Neural crest cell (in vitro differentiated cells): ENCODE measurements at regions not wholly inside any gene's neighbourhood (a gene's known extent, or its start where the extent isn't known, plus 50 kb on each side); places are given as distances from the start of the nearest gene placed in this dataset.

ENCODE experiments used
- DNase-seq: peaks from one replicate; pipeline ENCODE4 v3.0.0; 2021; ENCODE audit warnings: low read depth, mixed read lengths, low spot score
- H3K27ac Mint-ChIP-seq: one replicate; pipeline ENCODE4 v1.8.0; 2021; ENCODE audit warnings: mild to moderate bottlenecking, mixed read lengths; ENCODE audit not compliant: unreplicated experiment
- H3K27me3 Mint-ChIP-seq: 2 replicates; pipeline ENCODE4 v1.8.0; 2021; ENCODE audit warnings: low read depth, mild to moderate bottlenecking, mixed read lengths
- H3K36me3 Mint-ChIP-seq: 2 replicates; pipeline ENCODE4 v1.8.0; 2021; ENCODE audit warnings: low read depth, mild to moderate bottlenecking, mixed read lengths
- H3K4me1 Mint-ChIP-seq: 2 replicates; pipeline ENCODE4 v1.8.0; 2021; ENCODE audit warnings: mixed read lengths
- H3K4me3 Mint-ChIP-seq: one replicate; pipeline ENCODE4 v1.8.0; 2021; ENCODE audit warnings: mild to moderate bottlenecking, mixed read lengths
- H3K9me3 Mint-ChIP-seq: 2 replicates; pipeline ENCODE4 v1.8.0; 2021; ENCODE audit warnings: mixed read lengths
- CTCF ChIP-seq: fragments of 200-600 bp; sonication (generic); conservative IDR thresholded peaks from 2 replicates; pipeline ENCODE4 v1.5.0; 2021; ENCODE audit warnings: antibody characterized with exemption, mild to moderate bottlenecking

- Mint-ChIP-seq H3K4me3 (no peak overlapping the region), H3K27me3 (no peaks in the 10 kb centered on the region)
Observed at GRCh38 chr7:52302765-52303520, 732.5 kb upstream of the POM121L12 start.

GRCh38 chr7:52297128-52297527, 738.3 kb upstream of the POM121L12 start:
- peaks cover 4% of the 10 kb centered on the region for H3K36me3 Mint-ChIP-seq
- H3K4me3 Mint-ChIP-seq = no peak overlapping the region

More at GRCh38 chr7:52302765-52303520, 732.5 kb upstream of the POM121L12 start:
- Mint-ChIP-seq H3K4me1 (peaks cover 7% of the 10 kb centered on the region), H3K27ac (no peak overlapping the region), H3K36me3 (peaks cover 6% of the 10 kb centered on the region), H3K9me3 (peaks cover 2% of the 10 kb centered on the region)
- TF ChIP-seq CTCF = no peak
- no peak for DNase-seq

DNA sequence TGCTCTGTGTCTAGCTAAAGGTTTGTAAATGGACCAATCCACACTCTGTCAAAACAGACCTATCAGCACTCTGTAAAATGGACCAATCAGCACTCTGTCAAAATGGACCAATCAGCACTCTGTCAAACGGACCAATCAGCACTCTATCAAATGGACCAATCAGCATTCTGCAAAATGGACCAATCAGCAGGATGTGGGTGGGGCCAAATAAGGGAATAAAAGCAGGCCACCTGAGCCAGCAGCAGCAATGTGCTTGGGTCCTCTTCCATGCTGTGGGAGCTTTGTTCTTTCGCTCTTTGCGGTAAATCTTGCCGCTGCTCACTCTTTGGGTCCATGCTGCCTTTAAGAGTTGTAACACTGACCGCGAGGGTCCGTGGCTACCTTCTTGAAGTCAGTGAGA, 740.5 kb upstream of the POM121L12 start:
- no peaks in the 10 kb centered on the region for H3K27me3 Mint-ChIP-seq
- no peaks in the 10 kb centered on the region for H3K4me1 Mint-ChIP-seq
- no peak overlapping the region for H3K27ac Mint-ChIP-seq
- no peaks in the 10 kb centered on the region for H3K9me3 Mint-ChIP-seq
- no peaks in the 10 kb centered on the region for H3K36me3 Mint-ChIP-seq
- TF ChIP-seq CTCF = no peak
- DNase-seq = no peak
- no peak overlapping the region for H3K4me3 Mint-ChIP-seq

More at GRCh38 chr7:52297128-52297527, 738.3 kb upstream of the POM121L12 start:
- peaks cover 4% of the 10 kb centered on the region for H3K4me1 Mint-ChIP-seq
- H3K27ac Mint-ChIP-seq = no peak overlapping the region
- H3K27me3 Mint-ChIP-seq = no peaks in the 10 kb centered on the region
- no peak for DNase-seq
- TF ChIP-seq CTCF = no peak
- H3K9me3 Mint-ChIP-seq = peaks cover 2% of the 10 kb centered on the region

DNA sequence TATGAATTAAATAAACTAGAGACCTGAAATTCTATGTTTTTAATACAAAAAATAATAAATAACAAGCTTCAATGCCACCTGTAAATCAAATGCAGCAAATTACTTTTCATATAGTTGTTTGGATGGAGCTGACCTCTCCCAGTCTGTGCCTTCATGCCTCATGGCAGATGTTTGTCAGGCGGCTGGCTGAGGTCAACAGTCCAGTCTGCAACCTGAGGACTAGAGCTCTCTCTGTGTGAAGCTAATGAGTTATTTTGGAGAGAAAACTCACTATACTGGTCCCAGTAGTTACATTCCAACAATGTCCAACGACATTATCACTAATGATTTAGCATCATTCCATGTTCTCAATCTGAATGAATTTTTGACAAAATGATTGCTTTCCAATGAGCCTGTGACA, 746.2 kb upstream of the POM121L12 start:
- TF ChIP-seq CTCF = no peak
- no peaks in the 10 kb centered on the region for H3K36me3 Mint-ChIP-seq

DNA sequence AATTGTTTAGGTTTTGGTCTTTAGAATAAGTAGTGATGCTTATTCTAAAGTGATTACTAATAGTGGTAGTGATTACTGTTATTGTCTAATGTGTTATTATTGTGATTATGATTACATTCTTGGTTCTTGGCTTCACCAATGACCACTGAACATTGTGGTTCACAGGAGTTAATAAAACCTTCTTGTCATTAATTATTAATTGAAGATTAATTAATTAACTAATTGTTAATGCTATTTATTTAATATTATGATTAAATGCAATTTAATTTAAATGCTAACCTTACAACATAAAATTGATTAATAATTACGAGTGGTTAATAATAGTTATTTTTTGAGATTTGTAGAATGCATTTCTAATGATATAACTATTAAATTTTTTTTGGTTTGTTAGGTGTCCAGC, 747.7 kb upstream of the POM121L12 start:
- no peaks in the 10 kb centered on the region for H3K36me3 Mint-ChIP-seq

More for the DNA sequence above, 746.2 kb upstream of the POM121L12 start:
- peaks cover 5% of the 10 kb centered on the region for H3K4me1 Mint-ChIP-seq
- no peak overlapping the region for H3K4me3 Mint-ChIP-seq
- no peak overlapping the region for H3K27ac Mint-ChIP-seq
- H3K9me3 Mint-ChIP-seq = no peaks in the 10 kb centered on the region
- no peak for DNase-seq
- H3K27me3 Mint-ChIP-seq = no peaks in the 10 kb centered on the region

More for the DNA sequence above, 747.7 kb upstream of the POM121L12 start:
- peaks cover 5% of the 10 kb centered on the region for H3K4me1 Mint-ChIP-seq
- H3K9me3 Mint-ChIP-seq = no peaks in the 10 kb centered on the region
- TF ChIP-seq CTCF = no peak
- H3K27ac Mint-ChIP-seq = no peak overlapping the region
- no peaks in the 10 kb centered on the region for H3K27me3 Mint-ChIP-seq
- no peak overlapping the region for H3K4me3 Mint-ChIP-seq
- DNase-seq = no peak
